Stimulated activated memory B cell treated with anti-CD40 and anti-IgM and Interleukin-4, amounts not matched to agents 10 μg/mL and 1 μg/mL and 100 μg/mL, for 72 hours (primary cell): ENCODE measurements at regions not wholly inside any gene's neighbourhood (a gene's known extent, or its start where the extent isn't known, plus 50 kb on each side); places are given as distances from the start of the nearest gene placed in this dataset.

ENCODE experiments used
- ATAC-seq: fragments of 150-1000 bp; cut with Tn5 transposase; 2 replicates; pipeline ENCODE4 v1.10.0; 2021
- H3K27ac Mint-ChIP-seq: one replicate; pipeline ENCODE4 v1.8.0; 2022; ENCODE audit warnings: mild to moderate bottlenecking, mixed read lengths
- H3K27me3 Mint-ChIP-seq: one replicate; pipeline ENCODE4 v1.8.0; 2022; ENCODE audit warnings: mixed read lengths
- H3K36me3 Mint-ChIP-seq: one replicate; pipeline ENCODE4 v1.8.0; 2022; ENCODE audit warnings: mixed read lengths
- H3K4me1 Mint-ChIP-seq: one replicate; pipeline ENCODE4 v1.8.0; 2022; ENCODE audit warnings: mixed read lengths
- H3K4me3 Mint-ChIP-seq: one replicate; pipeline ENCODE4 v1.8.0; 2022; ENCODE audit warnings: mild to moderate bottlenecking, moderate library complexity, mixed read lengths
- H3K9me3 Mint-ChIP-seq: one replicate; pipeline ENCODE4 v1.8.0; 2022; ENCODE audit warnings: mixed read lengths

- Mint-ChIP-seq H3K4me1 (no peaks in the 10 kb centered on the region), H3K27ac (no peak overlapping the region), H3K4me3 (no peak overlapping the region), H3K9me3 (peaks cover 3% of the 10 kb centered on the region), H3K36me3 (no peaks in the 10 kb centered on the region), H3K27me3 (no peaks in the 10 kb centered on the region)
- no peak for ATAC-seq
Measured at GRCh38 chr3:148642616-148643015, 55.1 kb upstream of the AGTR1 start.

- peaks cover 3% of the 10 kb centered on the region for H3K9me3 Mint-ChIP-seq
Measured at GRCh38 chr3:148643389-148643840, 54.3 kb upstream of the AGTR1 start.

GRCh38 chr3:148646126-148646665 lies 51.5 kb upstream of the AGTR1 start:
- peaks cover 3% of the 10 kb centered on the region for H3K9me3 Mint-ChIP-seq
- ATAC-seq, result no peak
- H3K4me1 Mint-ChIP-seq, result no peaks in the 10 kb centered on the region
- H3K27me3 Mint-ChIP-seq, result no peaks in the 10 kb centered on the region
- H3K36me3 Mint-ChIP-seq, result no peaks in the 10 kb centered on the region
- H3K4me3 Mint-ChIP-seq, result no peak overlapping the region
- H3K27ac Mint-ChIP-seq, result no peak overlapping the region

More at GRCh38 chr3:148643389-148643840, 54.3 kb upstream of the AGTR1 start:
- Mint-ChIP-seq H3K27me3 (no peaks in the 10 kb centered on the region), H3K4me1 (no peaks in the 10 kb centered on the region), H3K27ac (no peak overlapping the region), H3K36me3 (no peaks in the 10 kb centered on the region), H3K4me3 (no peak overlapping the region)
- ATAC-seq, result no peak
